ENCODE measurements at regions not wholly inside any gene's neighbourhood (a gene's known extent, or its start where the extent isn't known, plus 50 kb on each side); places are given as distances from the start of the nearest gene placed in this dataset.
A peak's percentile ranks its signal among the peaks of the same experiment; 100 is the strongest.
"Not testable (repeated sequence)": the region's sequence is repeated elsewhere in the genome, so short reads cannot be mapped to it uniquely, and the experiment has no call there.

- DNase-seq (ENCODE audit: low read depth in 3 of 3), result not testable (repeated sequence)
These were observed 1218.8 kb downstream of the TMEM121 start for GRCh38 chr14:106745016-106745767.

DNA sequence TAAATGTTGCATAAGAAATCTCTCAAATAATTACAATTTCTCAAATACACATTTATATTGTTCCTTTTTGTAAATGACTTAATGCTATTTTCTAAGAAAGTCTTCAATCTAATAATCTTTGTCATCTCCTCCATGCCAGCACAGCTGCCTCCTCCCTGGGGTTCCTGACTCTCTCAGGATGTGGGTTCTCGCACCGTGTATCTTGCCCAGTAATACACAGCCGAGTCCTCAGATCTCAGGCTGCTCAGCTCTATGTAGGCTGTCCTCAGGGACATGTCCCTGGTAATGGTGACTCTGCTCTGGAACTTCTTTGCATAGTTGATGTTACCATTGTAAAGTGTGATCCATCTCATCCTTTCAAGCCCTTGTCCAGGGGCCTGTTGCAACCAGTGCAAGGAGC, 1223.7 kb downstream of the TMEM121 start:
- DNase-seq (ENCODE audit: low read depth in 3 of 3), result not testable (repeated sequence)

- DNase-seq (ENCODE audit: low read depth in 3 of 3), result not testable (repeated sequence)
These were observed 1227.4 kb downstream of the TMEM121 start for GRCh38 chr14:106753751-106754150.

DNA sequence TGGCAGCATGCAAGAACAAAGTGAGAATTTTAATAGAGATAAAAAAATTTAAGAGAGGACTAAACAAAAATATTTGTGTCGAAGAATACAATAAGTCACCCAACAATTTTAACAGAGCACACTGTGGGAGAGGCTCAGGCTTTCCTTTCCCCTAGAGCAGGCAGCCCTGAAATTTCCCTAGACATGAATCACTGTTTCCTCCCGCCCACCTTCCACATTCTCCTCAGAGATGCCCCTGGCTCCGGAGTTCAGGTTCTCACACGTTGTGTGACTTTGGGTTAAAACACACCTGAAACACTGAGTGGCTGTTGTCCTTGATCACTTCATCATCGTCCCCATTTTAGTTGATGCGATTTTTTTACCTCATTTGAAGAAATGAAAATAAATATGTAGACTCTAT, 1231.1 kb downstream of the TMEM121 start:
- DNase-seq (ENCODE audit: low read depth in 3 of 3), result not testable (repeated sequence)

GRCh38 chr14:106761886-106762816, 1235.8 kb downstream of the TMEM121 start:
- DNase-seq (ENCODE audit: low read depth in 3 of 3), result not testable (repeated sequence)

GRCh38 chr14:106764968-106765369, 1238.6 kb downstream of the TMEM121 start:
- not testable (repeated sequence) for DNase-seq (ENCODE audit: low read depth in 3 of 3)

GRCh38 chr14:106766145-106766544, 1239.8 kb downstream of the TMEM121 start:
- DNase-seq (ENCODE audit: low read depth in 3 of 3), result no peak

DNA sequence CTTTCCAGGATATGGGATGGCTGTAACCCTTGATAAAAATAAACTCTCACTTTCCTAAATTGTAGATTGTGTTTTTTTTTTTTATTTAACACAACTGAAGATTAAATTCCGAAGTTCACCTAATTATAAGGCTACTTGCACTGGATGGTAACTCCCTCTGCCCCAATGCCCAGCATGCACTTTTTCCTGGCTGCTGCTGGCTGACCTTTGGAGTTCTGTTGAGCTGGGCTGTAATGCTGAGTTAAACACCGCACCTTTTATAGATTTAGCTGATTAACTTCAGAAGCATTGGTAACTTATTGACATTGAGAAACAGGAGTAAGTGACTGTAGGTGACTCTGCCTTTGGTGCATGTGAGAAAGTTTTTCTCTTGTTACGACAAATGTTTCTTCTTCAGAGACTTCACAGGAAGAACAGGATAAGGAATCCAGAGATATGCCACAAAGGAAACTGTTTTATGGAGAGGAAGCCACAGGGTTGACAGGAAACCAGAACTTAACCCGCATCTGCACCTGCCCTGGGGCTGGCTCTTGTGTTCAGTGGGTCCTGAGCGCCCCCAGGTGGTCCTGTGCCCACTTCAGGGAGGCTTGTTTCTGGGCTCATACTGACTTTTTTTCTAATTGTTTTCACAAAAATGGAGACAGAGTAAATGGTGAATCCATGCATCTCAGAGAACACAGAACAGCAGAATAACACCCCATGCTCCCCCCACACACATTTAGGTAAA, 1240.3 kb downstream of the TMEM121 start:
- DNase-seq (ENCODE audit: low read depth in 3 of 3), result peak in 2 of 3 donors; percentile 21 to 48

DNA sequence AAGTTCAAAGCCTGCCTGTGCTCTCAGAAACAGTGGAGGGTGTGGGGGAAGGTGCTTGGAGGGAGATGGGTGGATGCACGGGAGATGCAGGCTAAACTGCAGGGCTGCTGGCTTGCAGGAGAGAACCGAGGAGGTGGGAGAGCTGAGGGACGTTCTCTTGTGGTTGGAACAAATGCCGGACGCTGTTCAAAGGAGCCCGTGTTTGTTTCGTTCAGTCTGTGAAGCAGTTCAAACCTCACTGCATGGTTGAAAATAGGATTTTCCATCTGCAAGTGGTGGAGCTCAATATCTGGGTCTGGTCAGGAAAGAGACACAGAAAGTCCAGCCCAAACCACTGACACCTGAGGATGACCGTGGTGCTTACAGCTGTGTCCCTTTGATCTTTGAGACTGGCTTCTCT, 1241.8 kb downstream of the TMEM121 start:
- not testable (repeated sequence) for DNase-seq (ENCODE audit: low read depth in 3 of 3)

GRCh38 chr14:106768972-106769700, 1242.8 kb downstream of the TMEM121 start:
- not testable (repeated sequence) for DNase-seq (ENCODE audit: low read depth in 3 of 3)

DNA sequence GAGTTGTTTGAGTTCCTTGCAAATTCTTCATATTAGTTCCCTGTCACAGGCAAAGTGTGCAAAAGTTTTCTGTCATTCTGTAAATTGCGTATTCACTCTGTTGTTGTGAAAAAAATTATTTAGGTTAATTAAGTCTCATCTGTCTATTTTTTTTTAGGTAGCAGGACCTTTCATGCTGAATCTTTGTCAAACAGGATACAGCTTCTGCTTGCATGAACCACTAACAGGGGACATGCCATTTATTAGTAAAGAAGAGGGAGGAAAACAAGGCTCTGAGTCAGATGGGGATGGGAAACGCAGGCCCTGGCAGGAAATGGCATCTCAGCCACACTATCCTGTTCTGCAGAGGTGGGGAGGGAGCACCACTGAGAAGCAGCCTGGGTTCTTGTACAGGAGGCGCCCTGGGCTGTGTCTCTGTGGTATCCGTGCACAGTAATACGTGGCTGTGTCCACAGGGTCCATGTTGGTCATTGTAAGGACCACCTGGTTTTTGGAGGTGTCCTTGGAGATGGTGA, 1243.8 kb downstream of the TMEM121 start:
- DNase-seq (ENCODE audit: low read depth in 3 of 3), result not testable (repeated sequence)

DNA sequence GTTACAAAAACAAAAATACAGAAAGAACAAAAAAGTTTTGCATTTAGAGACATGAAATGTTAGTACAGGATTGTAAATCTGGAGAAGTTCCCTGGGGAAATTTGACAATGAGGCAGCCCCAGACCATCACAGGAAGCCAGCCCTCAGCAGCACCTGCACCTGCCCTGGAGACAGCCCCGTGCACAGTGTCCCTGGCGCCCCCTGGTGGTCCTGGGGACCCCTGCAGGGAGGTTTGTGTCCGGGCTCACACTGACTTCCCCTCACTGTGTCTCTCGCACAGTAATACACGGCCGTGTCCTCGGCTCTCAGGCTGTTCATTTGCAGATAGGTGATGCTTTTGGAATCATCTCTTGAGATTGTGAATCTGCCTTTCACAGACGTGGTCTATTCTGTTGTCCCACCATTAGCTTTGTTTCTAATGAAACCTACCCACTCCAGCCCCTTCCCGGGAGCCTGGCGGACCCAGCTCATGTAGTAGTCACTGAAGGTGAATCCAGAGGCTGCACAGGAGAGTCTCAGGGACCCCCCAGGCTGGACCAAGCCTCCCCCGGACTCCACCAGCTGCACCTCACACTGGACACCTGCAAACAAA, 1248.6 kb downstream of the TMEM121 start:
- peak; percentile 61 to 76 (median 68) for DNase-seq (ENCODE audit: low read depth in 3 of 3)

DNA sequence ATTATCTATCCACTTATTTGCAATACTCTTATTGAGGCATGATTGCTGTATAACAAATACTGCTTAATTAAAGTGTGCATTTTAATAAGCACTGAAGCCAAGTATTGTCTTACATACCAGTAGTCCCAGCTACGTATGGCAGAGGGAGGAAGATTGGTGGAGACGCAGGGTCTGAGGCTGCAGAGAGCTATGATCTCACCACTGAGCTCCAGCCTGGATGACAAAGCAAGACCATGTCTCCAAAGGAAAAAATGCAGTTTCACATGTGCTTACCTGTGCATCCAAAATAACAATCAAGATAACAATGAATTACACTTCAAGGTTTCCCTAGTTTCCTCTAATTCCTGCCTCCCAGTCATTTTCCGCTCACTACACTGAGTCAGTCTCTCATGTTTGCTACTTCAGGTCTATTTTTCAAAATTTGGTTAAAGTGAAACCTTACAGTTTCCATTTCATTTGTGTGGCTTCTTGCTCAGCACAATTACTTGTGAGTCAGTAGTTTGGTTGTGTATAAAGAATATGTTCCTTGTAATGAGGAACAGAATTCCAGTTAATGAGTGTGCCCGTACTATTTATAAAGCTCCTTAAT, 1250.1 kb downstream of the TMEM121 start:
- no peak for DNase-seq (ENCODE audit: low read depth in 3 of 3)

DNA sequence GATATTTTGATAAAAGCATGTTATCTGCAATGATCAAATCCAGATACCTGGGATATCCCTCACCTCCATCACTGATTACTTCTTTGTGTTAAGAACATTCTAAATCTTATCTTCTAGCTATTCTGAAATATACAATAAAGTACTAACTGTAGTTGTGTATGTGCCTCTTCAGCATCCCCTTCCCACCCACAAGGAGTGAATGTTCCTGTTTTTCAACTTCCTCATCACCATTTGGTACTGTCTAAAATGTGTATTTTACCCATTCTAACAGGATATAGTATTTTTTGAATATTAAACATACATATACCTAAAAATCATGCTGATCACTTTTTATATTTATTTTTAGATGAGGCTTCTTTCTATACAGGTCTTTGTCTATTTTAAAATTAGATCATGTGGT, 1252.6 kb downstream of the TMEM121 start:
- no peak for DNase-seq (ENCODE audit: low read depth in 3 of 3)

- no peak for DNase-seq (ENCODE audit: low read depth in 3 of 3)
These were observed 1260.3 kb downstream of the TMEM121 start for GRCh38 chr14:106786697-106787096.

DNA sequence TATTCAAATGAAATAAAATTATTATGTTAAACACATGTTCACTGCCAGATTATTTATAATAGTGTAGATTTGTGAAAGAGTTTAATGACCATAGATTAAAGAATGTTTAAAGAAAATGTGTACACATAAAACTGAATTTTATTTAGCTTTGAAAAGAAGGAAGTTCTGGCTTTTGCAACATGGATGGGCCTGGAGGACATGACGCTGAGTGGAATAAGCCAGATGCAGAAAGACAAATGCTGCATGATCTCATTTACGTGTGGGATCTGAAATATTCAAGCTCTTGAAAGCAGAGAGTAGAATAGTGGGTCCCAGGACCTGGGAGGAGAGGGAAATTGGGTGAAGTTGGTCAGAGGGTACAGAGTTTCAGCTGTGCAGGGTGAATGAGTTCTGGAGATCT, 1261.2 kb downstream of the TMEM121 start:
- DNase-seq (ENCODE audit: low read depth in 3 of 3), result no peak

- no peak for DNase-seq (ENCODE audit: low read depth in 3 of 3)
These were observed 1262.2 kb downstream of the TMEM121 start for GRCh38 chr14:106788534-106788933.

- no peak for DNase-seq (ENCODE audit: low read depth in 3 of 3)
These were observed 1262.9 kb downstream of the TMEM121 start for GRCh38 chr14:106789318-106789717.

DNA sequence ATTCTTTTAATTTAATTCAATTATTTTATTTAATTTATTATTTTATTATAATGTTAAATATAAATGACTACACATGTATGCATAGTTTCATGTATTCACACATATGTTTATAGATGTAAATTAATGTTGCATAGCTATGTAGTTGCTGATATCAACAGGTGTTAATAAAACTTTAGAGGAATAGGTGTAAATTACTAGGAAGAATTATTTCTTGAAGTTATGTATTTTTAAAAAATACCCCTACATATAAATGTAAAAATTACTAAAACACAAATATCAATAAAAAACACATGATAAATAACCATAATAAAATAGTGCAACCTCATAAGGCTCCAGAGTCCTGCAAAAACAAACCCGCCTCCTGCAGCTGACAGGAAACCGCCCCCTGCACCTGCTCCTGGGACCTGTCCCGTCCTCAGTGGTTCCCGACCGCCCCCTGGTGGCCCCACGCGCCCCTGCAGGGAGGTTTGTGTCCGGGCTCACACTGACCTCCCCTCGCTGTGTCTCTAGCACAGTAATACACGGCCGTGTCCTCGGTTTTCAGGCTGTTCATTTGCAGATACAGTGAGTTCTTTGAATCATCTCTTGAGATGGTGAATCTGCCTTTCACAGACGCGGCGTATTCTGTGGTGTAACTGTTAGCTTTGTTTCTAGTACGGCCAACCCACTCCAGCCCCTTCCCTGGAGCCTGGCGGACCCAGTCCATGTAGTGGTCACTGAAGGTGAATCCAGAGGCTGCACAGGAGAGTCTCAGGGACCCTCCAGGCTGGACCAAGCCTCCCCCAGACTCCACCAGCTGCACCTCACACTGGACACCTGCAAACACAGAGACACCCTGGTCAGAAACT, 1264.0 kb downstream of the TMEM121 start:
- DNase-seq (ENCODE audit: low read depth in 3 of 3), result peak; percentile 68 to 82 (median 71)

Measured in stimulated activated CD4-positive, alpha-beta T cell treated with anti-CD3 and anti-CD28 coated beads, TNF-alpha, amount 100 ng/mL, for 48 hours (primary cell).